RWPE2 (cell line): ENCODE measurements at regions not wholly inside any gene's neighbourhood (a gene's known extent, or its start where the extent isn't known, plus 50 kb on each side); places are given as distances from the start of the nearest gene placed in this dataset.

Experiments
- ATAC-seq: fragments of 200-7000 bp; cut with Tn5 transposase; 3 replicates; pipeline ENCODE4 v1.9.1; 2021; ENCODE audit warnings: low read depth
- DNase-seq: peaks from one replicate; pipeline ENCODE4 v3.0.0-alpha.2; 2020; ENCODE audit warnings: low spot score
- H3K27ac ChIP-seq: fragments of 450-650 bp; 2 replicates; pipeline ENCODE4 v1.5.1; 2017; ENCODE audit warnings: mild to moderate bottlenecking; ENCODE audit not compliant: poor library complexity, severe bottlenecking
- H3K27me3 ChIP-seq: fragments of 250-450 bp; sonication (Bioruptor Pico); 2 replicates; pipeline ENCODE4 v1.5.1; 2021; ENCODE audit warnings: mild to moderate bottlenecking, moderate library complexity; ENCODE audit not compliant: insufficient read depth, poor library complexity, severe bottlenecking
- H3K36me3 ChIP-seq: fragments of 250-450 bp; sonication (Bioruptor Pico); 2 replicates; pipeline ENCODE4 v1.5.1; 2020; ENCODE audit warnings: low read depth, mild to moderate bottlenecking, moderate library complexity
- H3K4me1 ChIP-seq: fragments of 250-450 bp; sonication (Bioruptor Pico); 2 replicates; pipeline ENCODE4 v1.5.1; 2021; ENCODE audit warnings: mild to moderate bottlenecking, moderate library complexity; ENCODE audit not compliant: insufficient read depth, poor library complexity, severe bottlenecking
- H3K4me3 ChIP-seq: fragments of 250-450 bp; sonication (Bioruptor Pico); 2 replicates; pipeline ENCODE4 v1.5.1; 2021; ENCODE audit warnings: mild to moderate bottlenecking, moderate library complexity; ENCODE audit not compliant: severe bottlenecking
- H3K9me3 ChIP-seq: fragments of 250-450 bp; sonication (Bioruptor Pico); 2 replicates; pipeline ENCODE4 v1.5.1; 2021; ENCODE audit warnings: mild to moderate bottlenecking, moderate library complexity; ENCODE audit not compliant: severe bottlenecking
- TF ChIP-seq, protein P1 (sequence below): fragments of 450-650 bp; IDR thresholded peaks from one replicate; pipeline ENCODE4 v1.5.1; 2017; ENCODE audit warnings: mild to moderate bottlenecking, moderate library complexity; ENCODE audit not compliant: poor library complexity, severe bottlenecking

DNA sequence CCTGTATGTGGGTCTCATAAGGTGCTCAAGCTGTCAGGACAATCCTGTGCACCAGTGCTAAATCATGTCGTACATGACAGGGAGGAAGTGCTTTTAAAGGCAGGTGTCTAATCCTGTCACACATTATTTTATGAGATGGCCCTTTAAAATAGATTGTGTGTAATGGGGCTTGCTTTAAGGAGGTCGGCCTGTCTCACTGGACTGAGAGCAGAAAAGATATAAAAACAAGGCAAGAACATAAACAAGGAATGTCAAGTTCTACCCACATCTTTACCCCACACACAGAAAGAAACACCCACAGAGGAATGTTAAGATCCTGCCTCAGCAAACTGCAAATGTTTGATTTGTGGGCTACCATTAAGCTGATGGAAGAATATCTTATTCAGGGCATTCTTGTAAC lies 279.0 kb downstream of the FOXA2 start:
- no peak for ATAC-seq
- TF ChIP-seq, protein P1, sequence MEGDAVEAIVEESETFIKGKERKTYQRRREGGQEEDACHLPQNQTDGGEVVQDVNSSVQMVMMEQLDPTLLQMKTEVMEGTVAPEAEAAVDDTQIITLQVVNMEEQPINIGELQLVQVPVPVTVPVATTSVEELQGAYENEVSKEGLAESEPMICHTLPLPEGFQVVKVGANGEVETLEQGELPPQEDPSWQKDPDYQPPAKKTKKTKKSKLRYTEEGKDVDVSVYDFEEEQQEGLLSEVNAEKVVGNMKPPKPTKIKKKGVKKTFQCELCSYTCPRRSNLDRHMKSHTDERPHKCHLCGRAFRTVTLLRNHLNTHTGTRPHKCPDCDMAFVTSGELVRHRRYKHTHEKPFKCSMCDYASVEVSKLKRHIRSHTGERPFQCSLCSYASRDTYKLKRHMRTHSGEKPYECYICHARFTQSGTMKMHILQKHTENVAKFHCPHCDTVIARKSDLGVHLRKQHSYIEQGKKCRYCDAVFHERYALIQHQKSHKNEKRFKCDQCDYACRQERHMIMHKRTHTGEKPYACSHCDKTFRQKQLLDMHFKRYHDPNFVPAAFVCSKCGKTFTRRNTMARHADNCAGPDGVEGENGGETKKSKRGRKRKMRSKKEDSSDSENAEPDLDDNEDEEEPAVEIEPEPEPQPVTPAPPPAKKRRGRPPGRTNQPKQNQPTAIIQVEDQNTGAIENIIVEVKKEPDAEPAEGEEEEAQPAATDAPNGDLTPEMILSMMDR = no peak
- peaks cover 6% of the 10 kb centered on the region for H3K27me3 ChIP-seq

DNA sequence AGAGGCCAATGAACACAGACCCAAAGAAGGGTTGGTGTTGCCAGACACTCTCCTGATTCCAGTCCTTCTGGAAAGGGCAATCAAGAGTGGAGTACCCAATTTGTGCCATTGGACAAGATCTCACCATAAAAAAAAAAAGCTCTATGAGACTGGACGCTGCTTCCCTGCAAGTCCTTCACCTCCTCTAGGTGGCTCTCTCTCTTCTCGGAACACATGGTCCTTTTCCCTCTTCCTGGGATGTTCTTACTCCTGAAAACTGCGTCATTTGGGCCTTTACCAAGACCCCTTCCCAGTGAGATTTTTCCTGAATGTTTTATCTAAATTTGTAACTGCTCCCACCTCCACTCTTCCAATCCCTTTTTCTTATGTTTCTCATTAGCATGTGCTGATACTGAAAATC lies 280.8 kb downstream of the FOXA2 start:
- H3K27ac ChIP-seq = no peak overlapping the region
- H3K4me3 ChIP-seq = no peak overlapping the region
- H3K9me3 ChIP-seq = no peaks in the 10 kb centered on the region
- ATAC-seq (no peak), DNase-seq (no peak)
- TF ChIP-seq, protein P1 = peak; percentile 33
- no peaks in the 10 kb centered on the region for H3K27me3 ChIP-seq
- H3K4me1 ChIP-seq = no peaks in the 10 kb centered on the region
- H3K36me3 ChIP-seq = no peaks in the 10 kb centered on the region

More for the DNA sequence above, 279.0 kb downstream of the FOXA2 start:
- H3K4me3 ChIP-seq = no peak overlapping the region
- no peaks in the 10 kb centered on the region for H3K4me1 ChIP-seq
- H3K27ac ChIP-seq = no peak overlapping the region
- no peaks in the 10 kb centered on the region for H3K36me3 ChIP-seq
- no peak for DNase-seq
- H3K9me3 ChIP-seq = no peaks in the 10 kb centered on the region

DNA sequence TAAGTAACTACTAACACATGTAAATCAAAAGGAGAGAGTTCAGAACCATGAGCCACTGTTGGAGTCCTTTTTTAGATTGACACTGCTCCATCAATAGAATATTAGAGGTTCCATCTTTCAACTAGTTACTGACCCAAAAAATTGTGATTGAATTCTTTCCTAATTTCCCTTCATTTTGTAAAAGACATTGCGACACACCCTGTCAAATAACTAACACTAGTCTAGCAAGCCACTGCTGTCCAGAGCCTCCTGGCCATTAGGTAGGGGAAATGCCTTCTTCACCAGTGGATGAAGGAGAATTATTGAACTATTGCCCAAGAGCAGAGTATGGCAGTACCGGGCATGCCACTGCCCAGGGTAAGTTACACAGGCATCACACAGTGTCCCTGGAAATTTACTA lies 282.3 kb downstream of the FOXA2 start:
- TF ChIP-seq, protein P1 = no peak
- no peak overlapping the region for H3K27ac ChIP-seq
- no peaks in the 10 kb centered on the region for H3K36me3 ChIP-seq
- no peaks in the 10 kb centered on the region for H3K9me3 ChIP-seq
- H3K4me3 ChIP-seq = no peak overlapping the region
- DNase-seq (no peak), ATAC-seq (no peak)
- H3K4me1 ChIP-seq = no peaks in the 10 kb centered on the region
- H3K27me3 ChIP-seq = no peaks in the 10 kb centered on the region

DNA sequence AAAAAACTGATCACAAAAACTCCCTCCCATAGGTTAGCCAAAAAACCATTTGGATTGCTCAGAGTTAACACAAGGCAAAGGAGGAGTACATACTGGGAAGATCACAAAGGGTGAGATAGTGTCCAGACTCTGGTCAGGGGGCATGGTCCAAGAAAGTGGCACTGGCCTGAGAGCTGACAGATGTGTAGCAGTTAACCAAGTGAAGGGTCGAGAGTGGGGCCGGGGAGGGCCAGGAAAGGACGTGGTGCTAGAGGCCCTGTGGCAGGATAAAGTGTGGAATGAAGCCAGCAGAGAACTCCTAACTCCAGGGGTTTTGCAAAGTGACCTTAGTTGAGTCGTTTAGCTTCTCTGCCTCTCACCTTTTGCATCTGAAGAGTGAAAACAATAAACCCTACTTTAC lies 290.5 kb downstream of the FOXA2 start:
- no peaks in the 10 kb centered on the region for H3K27me3 ChIP-seq
- no peak overlapping the region for H3K27ac ChIP-seq
- TF ChIP-seq, protein P1 = no peak
- H3K4me1 ChIP-seq = peaks cover under 1% of the 10 kb centered on the region
- no peak overlapping the region for H3K4me3 ChIP-seq
- H3K36me3 ChIP-seq = no peaks in the 10 kb centered on the region
- no peak for DNase-seq
- H3K9me3 ChIP-seq = no peaks in the 10 kb centered on the region
- ATAC-seq = no peak

DNA sequence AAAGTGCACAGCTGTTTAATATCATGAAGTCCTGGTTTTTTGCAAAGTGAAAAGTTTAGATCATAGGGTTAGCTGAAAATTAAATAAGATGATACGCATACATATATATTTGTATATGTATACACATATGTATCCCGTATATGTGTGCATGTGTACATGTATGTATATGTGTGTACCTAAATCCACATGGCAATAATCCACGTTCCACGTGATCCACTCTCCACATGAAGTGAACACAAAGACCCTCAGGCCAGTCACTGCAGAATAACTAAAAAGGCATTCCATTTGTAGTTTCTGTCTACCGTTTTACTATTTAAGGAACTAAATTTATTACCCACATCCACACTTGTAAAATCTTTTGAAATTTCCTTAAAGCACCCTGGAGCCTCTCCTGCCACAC lies 294.9 kb downstream of the FOXA2 start:
- Histone ChIP-seq H3K9me3 (no peaks in the 10 kb centered on the region), H3K27me3 (no peaks in the 10 kb centered on the region), H3K4me3 (no peak overlapping the region), H3K36me3 (no peaks in the 10 kb centered on the region), H3K27ac (no peak overlapping the region), H3K4me1 (peaks cover 7% of the 10 kb centered on the region)
- ATAC-seq (no peak), DNase-seq (no peak)
- TF ChIP-seq, protein P1 = no peak
